H9 (cell line): ENCODE measurements at regions not wholly inside any gene's neighbourhood (a gene's known extent, or its start where the extent isn't known, plus 50 kb on each side); places are given as distances from the start of the nearest gene placed in this dataset.

ENCODE experiments used
- DNase-seq: peaks from one replicate; pipeline ENCODE4 v3.0.0-alpha.2; 2017
- H2AFZ ChIP-seq: one replicate; pipeline ENCODE4 v1.6.1; 2013; ENCODE audit warnings: mild to moderate bottlenecking, low read length, control low read depth, moderate library complexity
- H2AK5ac ChIP-seq: 2 replicates; pipeline ENCODE4 v1.6.1; 2013; ENCODE audit warnings: low read length, control low read depth, mixed read lengths; ENCODE audit not compliant: insufficient read length
- H2BK120ac ChIP-seq: one replicate; pipeline ENCODE4 v1.6.1; 2013; ENCODE audit warnings: low read depth, mild to moderate bottlenecking, low read length, control low read depth, inconsistent platforms; ENCODE audit not compliant: poor library complexity, severe bottlenecking
- H2BK12ac ChIP-seq: 2 replicates; pipeline ENCODE4 v1.6.1; 2013; ENCODE audit warnings: low read length, control low read depth, mixed read lengths, low read depth; ENCODE audit not compliant: insufficient read length
- H2BK15ac ChIP-seq: 2 replicates; pipeline ENCODE4 v1.6.1; 2013; ENCODE audit warnings: low read depth, low read length, control low read depth
- H2BK20ac ChIP-seq: one replicate; pipeline ENCODE4 v1.6.1; 2013; ENCODE audit warnings: low read depth, mild to moderate bottlenecking, low read length, control low read depth, inconsistent platforms; ENCODE audit not compliant: poor library complexity, severe bottlenecking
- H2BK5ac ChIP-seq: 2 replicates; pipeline ENCODE4 v1.6.1; 2013; ENCODE audit warnings: low read length, control low read depth, mixed read lengths; ENCODE audit not compliant: insufficient read length
- H3K14ac ChIP-seq: 2 replicates; pipeline ENCODE4 v1.6.1; 2013; ENCODE audit warnings: low read length, control low read depth; ENCODE audit not compliant: insufficient read depth
- H3K18ac ChIP-seq: 2 replicates; pipeline ENCODE4 v1.6.1; 2013; ENCODE audit warnings: low read depth, mild to moderate bottlenecking, mixed read lengths, low read length, control low read depth; ENCODE audit not compliant: insufficient read length
- H3K23ac ChIP-seq: 2 replicates; pipeline ENCODE4 v1.6.1; 2013; ENCODE audit warnings: low read length, control low read depth, mixed read lengths, low read depth; ENCODE audit not compliant: insufficient read length
- H3K23me2 ChIP-seq: 2 replicates; pipeline ENCODE4 v1.6.1; 2013; ENCODE audit warnings: low read depth, mild to moderate bottlenecking, mixed read lengths, low read length, control low read depth; ENCODE audit not compliant: insufficient read length, poor library complexity, severe bottlenecking
- H3K27ac ChIP-seq: 2 replicates; pipeline ENCODE4 v1.5.1; 2013; ENCODE audit warnings: low read length, control low read depth, mixed read lengths, low read depth; ENCODE audit not compliant: insufficient read length
- H3K27me3 ChIP-seq: 2 replicates; pipeline ENCODE4 v1.6.1; 2013; ENCODE audit warnings: low read length, control low read depth, inconsistent platforms; ENCODE audit not compliant: insufficient read depth
- H3K4ac ChIP-seq: 2 replicates; pipeline ENCODE4 v1.6.1; 2013; ENCODE audit warnings: low read depth, mild to moderate bottlenecking, control low read depth, inconsistent platforms, low read length, moderate library complexity
- H3K4me1 ChIP-seq: 2 replicates; pipeline ENCODE4 v1.6.1; 2013; ENCODE audit warnings: low read length, control low read depth, inconsistent platforms; ENCODE audit not compliant: insufficient read depth
- H3K4me2 ChIP-seq: 2 replicates; pipeline ENCODE4 v1.6.1; 2013; ENCODE audit warnings: low read length, control low read depth, mixed read lengths; ENCODE audit not compliant: insufficient read length, insufficient read depth
- H3K56ac ChIP-seq: 2 replicates; pipeline ENCODE4 v1.6.1; 2013; ENCODE audit warnings: low read depth, mild to moderate bottlenecking, mixed read lengths, low read length, control low read depth; ENCODE audit not compliant: insufficient read length
- H3K79me1 ChIP-seq: 2 replicates; pipeline ENCODE4 v1.6.1; 2013; ENCODE audit warnings: low read depth, mild to moderate bottlenecking, moderate library complexity, low read length, control low read depth, inconsistent platforms; ENCODE audit not compliant: insufficient read depth, poor library complexity, severe bottlenecking
- H3K79me2 ChIP-seq: 2 replicates; pipeline ENCODE4 v1.6.1; 2013; ENCODE audit warnings: low read length, control low read depth, inconsistent platforms; ENCODE audit not compliant: insufficient read depth
- H3K9ac ChIP-seq: 2 replicates; pipeline ENCODE4 v1.6.1; 2013; ENCODE audit warnings: low read length, control low read depth, mixed read lengths; ENCODE audit not compliant: insufficient read length; ENCODE audit errors: extremely low read depth
- H3K9me3 ChIP-seq: one replicate; pipeline ENCODE4 v1.6.1; 2013; ENCODE audit warnings: low read depth, low read length, inconsistent platforms; ENCODE audit not compliant: control insufficient read depth
- H3T11ph ChIP-seq: one replicate; pipeline ENCODE4 v1.6.1; 2013; ENCODE audit warnings: mild to moderate bottlenecking, low read length, control low read depth, inconsistent platforms
- H4K20me1 ChIP-seq: one replicate; pipeline ENCODE4 v1.6.1; 2013; ENCODE audit not compliant: control insufficient read depth, insufficient read length, insufficient read depth
- H4K5ac ChIP-seq: 2 replicates; pipeline ENCODE4 v1.6.1; 2013; ENCODE audit warnings: low read depth, mild to moderate bottlenecking, mixed read lengths, low read length, control low read depth; ENCODE audit not compliant: insufficient read length
- H4K8ac ChIP-seq: replicated peaks from 2 replicates; pipeline ENCODE4 v1.6.1; 2013; ENCODE audit warnings: low read length, control low read depth, mixed read lengths, low read depth; ENCODE audit not compliant: insufficient read length
- H4K91ac ChIP-seq: 2 replicates; pipeline ENCODE4 v1.6.1; 2013; ENCODE audit warnings: low read depth, mild to moderate bottlenecking, moderate library complexity, mixed read lengths, low read length, control low read depth; ENCODE audit not compliant: insufficient read length
- H3K27ac Mint-ChIP-seq, 3 experiments: 2 replicates in 2 of 3; 3 replicates in 1 of 3; pipeline ENCODE4 v1.8.0; 2020 to 2021; ENCODE audit warnings: mixed read lengths in 3 of 3, mild to moderate bottlenecking in 1 of 3, moderate library complexity in 1 of 3
- H3K27me3 Mint-ChIP-seq: 2 replicates; pipeline ENCODE4 v1.8.0; 2021; ENCODE audit warnings: low read depth, mild to moderate bottlenecking, moderate library complexity, mixed read lengths
- H3K36me3 Mint-ChIP-seq, 3 experiments: 2 replicates in 2 of 3; 3 replicates in 1 of 3; pipeline ENCODE4 v1.8.0; 2020 to 2021; ENCODE audit warnings: low read depth in 3 of 3, mixed read lengths in 3 of 3; ENCODE audit not compliant: insufficient read depth in 1 of 3
- H3K4me1 Mint-ChIP-seq, 2 experiments: 2 replicates each; pipeline ENCODE4 v1.8.0; 2020; ENCODE audit warnings: mixed read lengths in 2 of 2
- H3K4me3 Mint-ChIP-seq, 2 experiments: 2 replicates in 1 of 2; 3 replicates in 1 of 2; pipeline ENCODE4 v1.8.0; 2020 to 2021; ENCODE audit warnings: mild to moderate bottlenecking in 2 of 2, mixed read lengths in 2 of 2, moderate library complexity in 1 of 2
- H3K9me3 Mint-ChIP-seq, 2 experiments: 2 replicates in 1 of 2; 3 replicates in 1 of 2; pipeline ENCODE4 v1.8.0; 2020; ENCODE audit warnings: mild to moderate bottlenecking in 2 of 2, mixed read lengths in 2 of 2, moderate library complexity in 1 of 2
- WGBS: extraction: QIAGEN DNeasy Blood & Tissue Kit; methylation state at CpG from one replicate; pipeline ENCODE4 v1.1.7; 2013; ENCODE audit warnings: missing lambda C conversion rate, low lambda C conversion rate, mixed read lengths; ENCODE audit not compliant: insufficient read length; ENCODE audit errors: extremely low coverage; 5-methylcytosine and 5-hydroxymethylcytosine counted together
- TF ChIP-seq, protein P1 (sequence below): fragments of 200-600 bp; sonication (generic); conservative IDR thresholded peaks from 3 replicates; pipeline ENCODE4 v1.8.0; 2021; ENCODE audit warnings: antibody characterized with exemption, mild to moderate bottlenecking

DNA sequence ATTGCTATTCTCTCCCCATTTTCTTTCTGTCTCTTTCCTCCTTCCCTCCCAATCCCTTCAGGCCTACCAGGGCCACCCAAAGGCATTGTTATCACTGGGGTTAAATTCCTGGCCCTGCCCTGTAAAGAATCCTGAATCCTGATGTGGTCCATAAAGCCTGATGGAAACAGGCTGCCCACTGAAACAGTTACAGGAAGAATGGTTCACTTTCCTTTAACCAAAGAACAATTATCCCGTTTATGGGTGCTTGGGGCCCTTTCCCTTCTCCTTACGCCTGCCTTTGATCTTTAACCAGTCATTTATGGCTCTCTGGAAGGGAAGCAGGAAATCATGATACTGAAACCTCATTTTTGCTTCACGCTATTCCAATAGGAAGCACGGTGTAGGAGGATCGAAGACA is 273.1 kb upstream of the NEBL start:
- no CpG with 5 or more reads among the region's 5 CpGs for WGBS
- no peak overlapping the region for H3K4me2 ChIP-seq

More for the DNA sequence above, 273.1 kb upstream of the NEBL start:
- Histone ChIP-seq H2AK5ac (no peak overlapping the region), H3K79me1 (no peaks in the 10 kb centered on the region), H3K79me2 (no peaks in the 10 kb centered on the region), H2BK5ac (no peak overlapping the region), H3K4me1 (no peaks in the 10 kb centered on the region), H4K8ac (no peak overlapping the region), H2BK12ac (no peak overlapping the region), H2BK20ac (no peak overlapping the region), H2BK15ac (no peak overlapping the region), H3K9me3 (no peaks in the 10 kb centered on the region), H4K5ac (no peak overlapping the region), H2BK120ac (no peak overlapping the region), H3K9ac (no peak overlapping the region), H4K91ac (no peak overlapping the region), H3K23me2 (peaks cover 20% of the 10 kb centered on the region), H2AFZ (no peak overlapping the region), H3K23ac (no peak overlapping the region), H3K27me3 (peaks cover 2% of the 10 kb centered on the region; the same call in 1 of the 2 replicates), H3T11ph (no peak overlapping the region), H3K14ac (no peak overlapping the region), H3K27ac (no peak overlapping the region), H3K56ac (no peak overlapping the region), H4K20me1 (no peaks in the 10 kb centered on the region), H3K4ac (no peak overlapping the region), H3K18ac (no peak overlapping the region)
- peaks cover 0 to 7% (median 5%) of the 10 kb centered on the region in 3 experiments; a peak in 3 of 7 replicates for H3K36me3 Mint-ChIP-seq
- peaks cover 34 to 40% of the 10 kb centered on the region in 2 experiments for H3K4me1 Mint-ChIP-seq
- no peak overlapping the region; a peak in 1 of 7 replicates for H3K27ac Mint-ChIP-seq
- TF ChIP-seq, protein P1, sequence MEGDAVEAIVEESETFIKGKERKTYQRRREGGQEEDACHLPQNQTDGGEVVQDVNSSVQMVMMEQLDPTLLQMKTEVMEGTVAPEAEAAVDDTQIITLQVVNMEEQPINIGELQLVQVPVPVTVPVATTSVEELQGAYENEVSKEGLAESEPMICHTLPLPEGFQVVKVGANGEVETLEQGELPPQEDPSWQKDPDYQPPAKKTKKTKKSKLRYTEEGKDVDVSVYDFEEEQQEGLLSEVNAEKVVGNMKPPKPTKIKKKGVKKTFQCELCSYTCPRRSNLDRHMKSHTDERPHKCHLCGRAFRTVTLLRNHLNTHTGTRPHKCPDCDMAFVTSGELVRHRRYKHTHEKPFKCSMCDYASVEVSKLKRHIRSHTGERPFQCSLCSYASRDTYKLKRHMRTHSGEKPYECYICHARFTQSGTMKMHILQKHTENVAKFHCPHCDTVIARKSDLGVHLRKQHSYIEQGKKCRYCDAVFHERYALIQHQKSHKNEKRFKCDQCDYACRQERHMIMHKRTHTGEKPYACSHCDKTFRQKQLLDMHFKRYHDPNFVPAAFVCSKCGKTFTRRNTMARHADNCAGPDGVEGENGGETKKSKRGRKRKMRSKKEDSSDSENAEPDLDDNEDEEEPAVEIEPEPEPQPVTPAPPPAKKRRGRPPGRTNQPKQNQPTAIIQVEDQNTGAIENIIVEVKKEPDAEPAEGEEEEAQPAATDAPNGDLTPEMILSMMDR: no peak
- no peaks in the 10 kb centered on the region; a peak in 1 of 5 replicates for H3K9me3 Mint-ChIP-seq
- H3K4me3 Mint-ChIP-seq: no peak overlapping the region
- peaks cover 26% of the 10 kb centered on the region for H3K27me3 Mint-ChIP-seq
- DNase-seq: no peak
